ENCODE measurements at regions not wholly inside any gene's neighbourhood (a gene's known extent, or its start where the extent isn't known, plus 50 kb on each side); places are given as distances from the start of the nearest gene placed in this dataset.

- TF ChIP-seq CTCF (IDR thresholded peaks at IDR 0.05) (no peak), EZH2 (IDR thresholded peaks at IDR 0.05) (no peak), EZH2phosphoT487 (IDR thresholded peaks at IDR 0.05) (no peak)
Measured at GRCh38 chr13:74256969-74257368, 122.8 kb upstream of the KLF12 start.

Measured in neural progenitor cell (in vitro differentiated cells).